HCT116 (cell line): ENCODE measurements at regions not wholly inside any gene's neighbourhood (a gene's known extent, or its start where the extent isn't known, plus 50 kb on each side); places are given as distances from the start of the nearest gene placed in this dataset.

Experiments
- ATAC-seq: fragments of 200-7000 bp; cut with Tn5 transposase; 2 replicates; pipeline ENCODE4 v1.9.1; 2020; ENCODE audit warnings: mild to moderate bottlenecking, moderate library complexity
- BruUV-seq: library from RNA; stranded (reverse); fragments of 400-500 nt; replicated peaks from 2 replicates; lab custom pipeline; 2021; lab: Mats Ljungman, UMichigan
- CTCF ChIA-PET: fragments of 300-600 bp; sonication (Branson Sonifier 250); formaldehyde crosslinking; loops from one replicate; lab custom pipeline; 2021; ENCODE audit warnings: antibody characterized with exemption; lab: Charles Lee
- POLR2A ChIA-PET: fragments of 300-600, 350-600 bp; sonication (Branson Sonifier 250); formaldehyde crosslinking; loops from one replicate; lab custom pipeline; 2021; ENCODE audit warnings: antibody characterized with exemption; lab: Charles Lee
- RAD21 ChIA-PET, 2 experiments: fragments of 300-600 bp; sonication (Branson Sonifier 250); formaldehyde crosslinking; loops; one replicate each; lab custom pipeline; 2023; ENCODE audit warnings: low total read pairs in 2 of 2; ENCODE audit not compliant: uncharacterized antibody in 2 of 2, unreplicated experiment in 2 of 2, low non-redundant PET in 1 of 2; lab: Charles Lee
- DNase-seq: peaks from one replicate; pipeline ENCODE4 v3.0.0-alpha.2; 2010; ENCODE audit warnings: low read depth, low spot score
- H2AFZ ChIP-seq: fragments of 200-600 bp; shearing (Covaris generic), sonication (generic); 2 replicates; pipeline ENCODE4 v1.6.1; 2017; ENCODE audit warnings: low read depth, mixed run types, mixed read lengths, antibody characterized with exemption, low read length; ENCODE audit not compliant: poor library complexity, severe bottlenecking
- H3K27ac ChIP-seq: 2 replicates; pipeline ENCODE4 v1.5.1; 2012; ENCODE audit warnings: low read depth, low read length
- H3K27me3 ChIP-seq: fragments of 200-600 bp; sonication (generic); 2 replicates; pipeline ENCODE4 v1.6.1; 2016; ENCODE audit warnings: mixed run types, low read length, mixed read lengths; ENCODE audit not compliant: insufficient read depth
- H3K36me3 ChIP-seq, 2 experiments: fragments of 200-500 bp in 1 of 2; fragments of 200-600 bp in 1 of 2; sonication (Bioruptor generic) in 1 of 2; sonication (generic) in 1 of 2; 2 replicates each; pipeline versions ENCODE4 v1.5.1 to v1.6.1; 2014 to 2016; ENCODE audit warnings: low read length in 2 of 2, inconsistent platforms in 1 of 2, mixed read lengths in 1 of 2, mixed run types in 1 of 2; ENCODE audit not compliant: insufficient read depth in 2 of 2, control insufficient read depth in 1 of 2
- H3K4me1 ChIP-seq, 2 experiments: fragments of 200-600 bp in 1 of 2; sonication (generic) in 1 of 2; 2 replicates each; pipeline versions ENCODE4 v1.5.1 to v1.6.1; 2012 to 2017; ENCODE audit warnings: low read length in 2 of 2, inconsistent platforms in 1 of 2, mild to moderate bottlenecking in 1 of 2, mixed read lengths in 1 of 2, mixed run types in 1 of 2, moderate library complexity in 1 of 2; ENCODE audit not compliant: insufficient read depth in 2 of 2, control insufficient read depth in 1 of 2
- H3K4me2 ChIP-seq: fragments of 200-600 bp; sonication (generic); 2 replicates; pipeline ENCODE4 v1.6.1; 2017; ENCODE audit warnings: mixed run types, low read length, mixed read lengths
- H3K4me3 ChIP-seq, 2 experiments: fragments of 200-600 bp in 1 of 2; sonication (generic) in 1 of 2; replicated peaks in 1 of 2; 2 replicates each; pipeline ENCODE4 v1.5.1; 2011 to 2016; ENCODE audit warnings: low read length in 2 of 2, control low read depth in 1 of 2, low read depth in 1 of 2, mild to moderate bottlenecking in 1 of 2, mixed read lengths in 1 of 2, mixed run types in 1 of 2
- H3K79me2 ChIP-seq: fragments of 200-600 bp; sonication (generic); 2 replicates; pipeline ENCODE4 v1.6.1; 2017; ENCODE audit warnings: mild to moderate bottlenecking, mixed run types, low read length, moderate library complexity, mixed read lengths; ENCODE audit not compliant: insufficient read depth
- H3K9ac ChIP-seq: fragments of 200-600 bp; sonication (generic); 2 replicates; pipeline ENCODE4 v1.6.1; 2016; ENCODE audit warnings: low read length, mixed read lengths
- H3K9me2 ChIP-seq: fragments of 200-600 bp; sonication (generic), shearing (Covaris generic); 2 replicates; pipeline ENCODE4 v1.6.1; 2017; ENCODE audit warnings: mixed run types, mild to moderate bottlenecking, moderate library complexity; ENCODE audit not compliant: insufficient read depth
- H3K9me3 ChIP-seq, 2 experiments: fragments of 200-500 bp in 1 of 2; fragments of 200-600 bp in 1 of 2; sonication (Bioruptor generic) in 1 of 2; sonication (generic) in 1 of 2; 2 replicates each; pipeline ENCODE4 v1.6.1; 2014 to 2017; ENCODE audit warnings: low read length in 2 of 2, mixed read lengths in 2 of 2, inconsistent platforms in 1 of 2, low read depth in 1 of 2, mild to moderate bottlenecking in 1 of 2, mixed run types in 1 of 2, moderate library complexity in 1 of 2; ENCODE audit not compliant: control insufficient read depth in 1 of 2, insufficient read depth in 1 of 2
- H4K20me1 ChIP-seq: fragments of 200-600 bp; sonication (generic), shearing (Covaris generic); 2 replicates; pipeline ENCODE4 v1.6.1; 2017; ENCODE audit warnings: mixed run types, mild to moderate bottlenecking, moderate library complexity; ENCODE audit not compliant: insufficient read depth
- ATF3 ChIP-seq: IDR thresholded peaks from 2 replicates; pipeline ENCODE4 v1.6.1; 2012
- CBX3 ChIP-seq: IDR thresholded peaks from 2 replicates; pipeline ENCODE4 v1.6.1; 2012; ENCODE audit warnings: low read depth
- CEBPB ChIP-seq: IDR thresholded peaks from 2 replicates; pipeline ENCODE4 v1.6.1; 2012; ENCODE audit warnings: low read depth
- EGR1 ChIP-seq: IDR thresholded peaks from 2 replicates; pipeline ENCODE4 v1.6.1; 2012; ENCODE audit warnings: low read depth
- ELF1 ChIP-seq: IDR thresholded peaks from 2 replicates; pipeline ENCODE4 v1.6.1; 2012; ENCODE audit warnings: low read depth, borderline replicate concordance
- EZH2 ChIP-seq: fragments of 200-600 bp; sonication (generic); IDR thresholded peaks from 2 replicates; pipeline ENCODE4 v1.6.1; 2017; ENCODE audit warnings: antibody characterized with exemption, mixed run types
- EZH2phosphoT487 ChIP-seq: fragments of 200-600 bp; IDR thresholded peaks from 2 replicates; pipeline ENCODE4 v1.6.1; 2018; ENCODE audit warnings: antibody characterized with exemption, borderline replicate concordance
- JUND ChIP-seq: IDR thresholded peaks from 2 replicates; pipeline ENCODE4 v1.6.1; 2012
- POLR2A ChIP-seq: IDR thresholded peaks from 2 replicates; pipeline ENCODE4 v1.7.0; 2011; ENCODE audit warnings: borderline replicate concordance; ENCODE audit not compliant: insufficient read depth, insufficient read length; ENCODE audit errors: extremely low read depth
- RAD21 ChIP-seq: IDR thresholded peaks from 2 replicates; pipeline ENCODE4 v1.6.1; 2012; ENCODE audit warnings: low read depth, mild to moderate bottlenecking
- REST ChIP-seq: IDR thresholded peaks from 2 replicates; pipeline ENCODE4 v1.6.1; 2012; ENCODE audit warnings: low read depth
- SP1 ChIP-seq: IDR thresholded peaks from 2 replicates; pipeline ENCODE4 v1.6.1; 2012; ENCODE audit warnings: low read depth
- TCF7L2 ChIP-seq: IDR thresholded peaks from 2 replicates; pipeline ENCODE4 v1.7.0; 2011; ENCODE audit warnings: borderline replicate concordance, inconsistent platforms; ENCODE audit not compliant: insufficient read depth, insufficient read length; ENCODE audit errors: extremely low read depth
- YY1 ChIP-seq: IDR thresholded peaks from 2 replicates; pipeline ENCODE4 v1.6.1; 2011; ENCODE audit warnings: low read length, low read depth, moderate library complexity, mild to moderate bottlenecking; ENCODE audit not compliant: insufficient replicate concordance; ENCODE audit errors: extremely low read depth
- ZBTB33 ChIP-seq: IDR thresholded peaks from 2 replicates; pipeline ENCODE4 v1.6.1; 2011; ENCODE audit warnings: mild to moderate bottlenecking, low read length, moderate library complexity; ENCODE audit not compliant: insufficient replicate concordance; ENCODE audit errors: extremely low read depth
- intact Hi-C: fragments of 100-400 bp; cut with micrococcal nuclease; formaldehyde crosslinking; loops from 2 replicates; pipeline ENCODE4 v1.10.0; 2022
- TF ChIP-seq, protein P1 (sequence below): IDR thresholded peaks from 2 replicates; pipeline ENCODE4 v1.6.1; 2012

DNA sequence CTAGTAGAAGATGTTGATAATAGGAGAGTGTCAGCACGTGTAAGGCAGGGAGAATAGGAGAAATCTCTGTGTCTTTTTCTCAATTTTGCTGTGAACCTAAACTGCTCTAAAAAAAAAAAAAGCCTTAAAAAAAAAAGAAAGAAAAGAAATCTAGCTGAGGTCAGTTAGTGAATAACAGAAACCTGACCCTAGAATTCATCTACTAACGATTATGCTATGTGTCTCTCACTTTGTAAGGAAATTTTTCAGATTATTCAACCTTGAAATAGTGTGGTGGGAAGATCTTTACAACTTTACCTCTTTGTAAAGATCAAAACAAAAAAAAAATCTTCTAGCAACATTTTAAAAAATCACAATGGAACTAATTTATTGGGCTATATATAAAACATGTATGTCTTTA lies 995.7 kb downstream of the GALC start:
- RAD21 ChIA-PET, result no interaction called here
- Histone ChIP-seq H3K27ac (no peak overlapping the region), H3K4me1 (no peaks in the 10 kb centered on the region), H2AFZ (no peak overlapping the region), H3K4me3 (no peak overlapping the region), H3K4me2 (no peak overlapping the region), H3K79me2 (no peaks in the 10 kb centered on the region), H3K9ac (no peak overlapping the region), H3K27me3 (no peaks in the 10 kb centered on the region), H3K9me2 (no peaks in the 10 kb centered on the region), H3K9me3 (peaks cover 12 to 15% of the 10 kb centered on the region in 2 experiments; a peak in 2 of 4 replicates), H3K36me3 (no peaks in the 10 kb centered on the region), H4K20me1 (no peaks in the 10 kb centered on the region)
- intact Hi-C loops, result no loop called here
- CTCF ChIA-PET, result no interaction called here
- BruUV-seq, result no TSS peak
- POLR2A ChIA-PET, result no interaction called here
- DNase-seq (no peak), ATAC-seq (no peak)
- TF ChIP-seq, protein P1, sequence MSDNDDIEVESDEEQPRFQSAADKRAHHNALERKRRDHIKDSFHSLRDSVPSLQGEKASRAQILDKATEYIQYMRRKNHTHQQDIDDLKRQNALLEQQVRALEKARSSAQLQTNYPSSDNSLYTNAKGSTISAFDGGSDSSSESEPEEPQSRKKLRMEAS, result no peak
- TF ChIP-seq ELF1 (no peak), TCF7L2 (no peak), CBX3 (no peak), EGR1 (no peak), JUND (no peak), SP1 (no peak), CEBPB (no peak)

- no peak overlapping the region for H3K9ac ChIP-seq
- no peaks in the 10 kb centered on the region for H3K79me2 ChIP-seq
- H3K9me2 ChIP-seq, result no peaks in the 10 kb centered on the region
- DNase-seq (no peak), ATAC-seq (no peak)
- no TSS peak for BruUV-seq
- H3K9me3 ChIP-seq, result peaks cover 9 to 19% of the 10 kb centered on the region in 2 experiments; a peak in 3 of 4 replicates
- H3K4me1 ChIP-seq, result no peaks in the 10 kb centered on the region
- ChIA-PET POLR2A (no interaction called here), RAD21 (no interaction called here), CTCF (no interaction called here)
- no peak overlapping the region for H3K4me2 ChIP-seq
- H3K27ac ChIP-seq, result no peak overlapping the region
- no peak overlapping the region for H3K4me3 ChIP-seq
- TF ChIP-seq ZBTB33, result no peak
- no peak for TF ChIP-seq EZH2phosphoT487
- TF ChIP-seq TCF7L2, result no peak
- no peak for TF ChIP-seq RAD21
- no peak for TF ChIP-seq YY1
- TF ChIP-seq REST, result no peak
- no peak for TF ChIP-seq JUND
- no peak for TF ChIP-seq ATF3
- TF ChIP-seq POLR2A, result no peak
- TF ChIP-seq EZH2, result no peak
- H2AFZ ChIP-seq, result no peak overlapping the region
- H4K20me1 ChIP-seq, result no peaks in the 10 kb centered on the region
- intact Hi-C loops, result no loop called here
- no peaks in the 10 kb centered on the region for H3K27me3 ChIP-seq
- H3K36me3 ChIP-seq, result no peaks in the 10 kb centered on the region
Observed at GRCh38 chr14:86990396-86990795, 1002.6 kb downstream of the GALC start.
